Hippocampal formation (tissue), 2 donors: ENCODE measurements at regions not wholly inside any gene's neighbourhood (a gene's known extent, or its start where the extent isn't known, plus 50 kb on each side); places are given as distances from the start of the nearest gene placed in this dataset.
"Not testable (repeated sequence)": the region's sequence is repeated elsewhere in the genome, so short reads cannot be mapped to it uniquely, and the experiment has no call there.

Source experiments
- DNase-seq, 2 donors: peaks; one replicate each; lab custom pipeline; 2025; lab: John Stamatoyannopoulos, UW

DNA sequence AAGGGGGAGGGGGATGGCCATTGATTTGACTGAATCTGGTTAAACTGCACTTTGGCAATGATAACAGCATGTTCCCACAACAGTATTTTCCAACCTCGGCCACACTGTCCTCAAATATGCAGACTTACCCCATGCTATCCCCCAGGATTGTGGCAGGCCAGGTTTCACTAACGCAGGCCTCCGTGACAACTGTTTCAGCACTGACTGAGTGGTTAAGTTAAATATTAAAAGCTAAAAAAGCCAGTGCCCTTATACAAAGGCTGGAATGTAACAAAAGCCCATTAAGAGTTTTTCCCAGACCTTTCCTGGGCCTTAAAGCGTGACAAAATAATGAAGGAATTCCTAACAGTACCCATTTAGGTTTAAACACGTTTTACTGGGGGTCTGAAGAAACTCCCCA, 202.9 kb downstream of the USP25 start:
- no peak for DNase-seq

DNA sequence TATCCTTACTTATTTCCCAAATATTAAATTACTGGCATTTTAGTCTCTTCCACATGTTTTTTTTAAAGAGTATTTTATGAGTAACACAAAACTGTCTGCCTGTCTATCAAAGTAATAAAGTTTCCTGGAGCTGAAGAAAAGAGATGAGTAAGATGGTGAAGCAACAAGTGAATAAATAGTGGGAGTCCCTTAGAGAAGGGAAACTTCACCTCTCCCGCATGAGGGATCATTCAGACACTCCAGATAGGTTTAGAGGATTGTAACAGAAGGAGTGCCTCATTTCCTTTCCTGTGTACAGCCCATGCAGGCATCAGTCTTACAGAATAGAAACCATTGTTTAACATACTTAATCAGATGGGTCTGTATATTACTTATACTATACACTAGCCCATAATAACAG, 205.7 kb downstream of the USP25 start:
- no peak for DNase-seq

DNA sequence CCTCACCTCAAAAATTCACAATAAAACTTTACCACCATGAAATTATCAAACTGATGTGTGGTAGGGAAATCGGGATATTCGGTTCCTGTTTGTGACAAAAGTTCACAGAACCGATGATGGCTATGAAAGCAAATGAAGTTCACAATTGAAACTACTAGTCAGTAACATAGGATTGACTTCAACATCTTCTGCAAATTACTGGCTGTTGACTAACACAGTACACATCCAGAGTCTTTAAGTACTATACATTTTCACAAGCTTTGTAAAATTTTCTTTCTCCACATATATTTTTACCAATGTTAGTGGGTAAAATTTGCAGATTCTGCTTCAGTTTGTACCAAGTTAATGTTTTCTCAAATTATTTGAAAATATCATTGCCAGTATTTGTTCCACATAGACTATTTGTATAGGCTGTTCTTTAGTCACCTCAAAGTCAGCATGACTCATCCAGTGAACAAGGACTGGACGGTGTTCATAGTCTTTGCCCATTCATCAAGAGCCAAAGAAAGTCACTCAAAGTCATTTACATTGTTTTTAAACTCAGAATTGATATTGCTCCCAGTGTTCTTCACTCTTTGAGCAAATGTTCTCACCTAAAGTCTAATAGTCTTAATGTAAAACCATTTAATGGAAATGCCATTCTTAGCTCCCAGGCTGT, 213.4 kb downstream of the USP25 start:
- DNase-seq = no peak

DNA sequence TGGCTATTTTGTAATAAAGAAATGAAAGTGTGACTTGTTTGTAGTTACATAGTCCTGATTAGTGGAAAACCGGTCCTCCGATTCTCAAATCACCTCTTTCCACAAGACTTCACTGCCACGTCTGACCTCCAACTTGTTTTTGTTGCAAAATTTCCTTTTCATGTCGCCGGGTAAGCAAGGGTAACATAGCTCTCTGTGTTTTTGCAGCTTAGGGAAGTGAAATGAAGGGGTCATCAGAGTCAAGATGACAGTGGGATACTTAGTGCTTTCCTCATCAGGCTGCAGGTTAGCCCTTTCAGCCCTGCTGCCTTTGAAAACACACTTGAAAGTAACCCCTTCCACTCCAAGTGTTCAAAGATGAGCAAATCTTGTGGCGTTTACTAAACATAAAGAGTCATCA, 217.9 kb downstream of the USP25 start:
- DNase-seq = no peak

DNA sequence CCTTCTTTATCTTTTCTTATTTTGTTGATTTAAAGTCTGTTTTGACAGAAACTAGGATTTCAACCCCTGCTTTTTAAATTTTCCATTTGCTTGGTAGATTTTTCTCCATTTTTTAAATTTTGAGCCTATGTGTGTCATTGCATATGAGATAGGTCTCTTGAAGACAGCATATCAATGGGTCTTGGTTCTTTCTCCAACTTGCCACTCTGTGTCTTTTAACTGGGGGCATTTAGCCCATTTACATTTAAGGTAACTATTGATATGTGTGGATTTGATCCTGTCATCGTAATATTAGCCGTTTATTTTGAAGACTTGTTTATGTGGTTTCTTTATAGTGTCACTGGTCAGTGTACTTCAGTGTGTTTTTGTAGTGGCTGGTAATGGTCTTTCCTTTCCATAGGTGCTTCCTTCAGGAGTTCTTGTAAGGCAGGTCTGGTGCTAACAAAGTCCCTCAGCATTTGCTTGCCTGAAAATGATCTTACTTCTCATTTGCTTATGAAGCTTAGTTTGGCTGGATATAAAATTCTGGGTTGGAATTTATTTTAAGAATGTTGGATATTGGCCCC, 223.9 kb downstream of the USP25 start:
- no peak for DNase-seq

DNA sequence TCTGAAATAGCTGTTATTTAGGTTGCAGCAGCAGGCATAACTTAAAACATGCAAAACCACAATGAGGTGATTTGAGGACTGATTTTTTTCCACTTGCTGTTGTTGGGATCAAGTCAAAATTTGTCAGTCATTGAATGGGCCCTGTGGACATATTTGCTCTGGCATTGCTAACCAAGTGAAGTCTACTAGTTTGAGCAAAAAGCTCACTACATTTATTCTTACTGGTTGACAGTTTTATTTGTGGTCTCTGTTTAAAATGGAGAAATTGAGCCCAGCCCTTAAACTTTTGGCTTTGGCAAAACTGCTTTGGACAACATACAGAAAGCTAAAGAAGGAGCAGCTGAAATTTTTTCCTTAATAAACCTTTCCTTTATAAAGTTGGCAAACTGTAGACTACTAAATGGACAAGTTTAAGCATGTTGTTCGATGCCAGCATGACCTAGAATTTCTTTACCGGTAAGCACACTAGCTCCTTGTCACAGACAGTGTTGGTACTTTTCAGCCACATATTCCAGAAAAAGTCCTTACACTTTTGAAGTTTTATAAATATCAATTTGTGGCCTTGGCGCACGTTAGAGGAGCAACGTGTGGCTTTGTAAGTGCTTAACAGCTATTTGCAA, 234.6 kb downstream of the USP25 start:
- DNase-seq = no peak

DNA sequence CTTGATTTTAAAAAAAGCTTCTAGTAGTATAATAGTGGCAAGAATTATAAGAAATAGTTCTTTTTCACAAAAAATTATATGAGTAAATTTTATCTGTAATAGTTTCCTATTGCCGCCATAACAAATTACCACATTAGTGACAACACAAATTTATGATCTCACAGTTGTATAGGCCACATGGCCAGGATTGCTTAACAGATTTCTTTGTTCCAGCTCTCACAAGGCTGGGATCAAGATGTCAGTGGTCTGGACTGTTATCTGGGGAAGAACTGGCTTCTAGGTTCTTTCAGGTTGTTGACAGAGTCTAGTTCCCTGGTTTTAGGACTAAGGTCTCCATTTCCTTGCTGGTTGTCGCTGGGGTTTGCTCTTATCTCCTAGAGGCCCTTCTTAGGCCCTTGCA, 236.4 kb downstream of the USP25 start:
- no peak for DNase-seq

DNA sequence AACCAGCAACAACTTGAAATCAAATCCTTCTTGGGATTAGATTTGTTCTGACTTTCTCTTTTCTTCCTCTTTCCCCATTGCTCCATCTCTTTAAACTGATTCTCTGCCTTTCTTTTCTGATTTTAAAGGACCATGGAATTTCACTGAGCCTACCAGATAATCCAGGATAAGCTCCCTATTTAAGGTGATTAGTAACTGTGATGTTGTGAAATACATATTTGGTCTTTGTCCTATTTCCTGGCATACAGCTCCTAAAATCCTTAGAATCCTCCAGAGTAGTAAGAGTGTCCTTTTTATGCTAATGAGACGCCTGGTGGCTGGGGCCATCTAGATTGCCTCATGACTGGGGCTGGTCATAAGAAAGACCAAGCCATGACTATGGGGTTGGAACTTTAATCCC, 236.9 kb downstream of the USP25 start:
- DNase-seq = no peak

DNA sequence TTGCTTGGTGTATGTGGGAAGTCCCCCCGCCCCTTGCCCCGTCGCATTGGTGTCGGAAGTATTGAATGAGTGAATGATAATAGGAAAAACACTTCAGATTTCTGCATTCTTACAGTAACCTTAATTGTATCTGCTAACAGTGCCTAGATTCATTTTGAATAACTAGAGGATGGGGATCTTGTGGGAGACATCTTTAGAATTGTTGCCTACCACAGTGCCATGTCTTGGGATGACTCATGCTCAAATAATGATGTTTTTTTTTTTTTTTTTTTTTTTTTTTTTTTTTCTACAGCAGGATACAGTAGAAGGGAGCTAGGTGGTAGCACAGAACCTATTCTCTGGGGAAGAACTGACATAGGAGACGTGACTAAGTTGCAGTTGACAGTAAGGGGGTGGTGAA, 237.9 kb downstream of the USP25 start:
- no peak for DNase-seq

DNA sequence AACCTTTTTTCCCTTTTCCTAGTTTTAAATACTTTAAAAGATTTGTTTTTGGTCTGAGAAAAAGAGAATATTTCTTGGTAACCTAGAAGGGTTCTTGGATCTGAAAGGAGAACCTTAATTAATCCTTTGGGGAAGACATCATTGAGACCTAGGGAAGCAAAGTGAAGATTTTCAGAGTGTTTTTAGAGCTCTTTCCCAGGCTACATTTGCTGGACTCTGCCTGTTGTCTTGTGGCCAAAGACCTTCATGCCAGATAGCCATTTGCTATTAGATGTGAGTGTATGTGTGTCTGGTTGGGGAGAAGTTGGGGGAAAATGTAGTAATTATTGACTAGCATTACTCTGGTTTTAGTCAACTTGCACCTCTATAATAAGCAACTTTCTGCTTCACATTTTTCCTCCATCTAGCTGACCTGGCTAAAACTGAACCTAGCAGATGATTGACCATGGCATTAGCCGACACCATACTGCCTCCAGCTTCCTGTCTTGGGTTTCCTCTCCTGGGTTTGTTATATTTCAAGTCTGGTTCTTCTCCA, 239.1 kb downstream of the USP25 start:
- no peak for DNase-seq

DNA sequence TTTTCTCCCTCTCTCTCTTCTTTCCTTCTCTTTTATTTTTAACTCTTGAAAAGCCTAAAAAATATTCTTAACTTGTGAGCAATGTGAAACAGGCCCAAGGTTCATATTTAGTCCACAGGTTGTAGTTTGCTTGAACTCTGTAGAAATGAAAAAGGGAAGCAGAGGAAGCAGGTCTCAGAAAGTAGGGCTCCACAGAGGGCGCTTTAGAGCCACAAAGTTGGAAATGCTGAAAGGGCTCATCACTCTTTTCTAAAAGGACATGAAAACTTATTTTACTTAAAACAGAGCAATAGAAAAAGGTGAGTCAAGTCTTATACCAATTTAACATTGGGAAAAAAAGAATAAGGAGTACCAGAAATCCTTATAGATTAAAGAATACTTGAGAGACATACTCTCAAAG, 247.0 kb downstream of the USP25 start:
- DNase-seq = no peak

DNA sequence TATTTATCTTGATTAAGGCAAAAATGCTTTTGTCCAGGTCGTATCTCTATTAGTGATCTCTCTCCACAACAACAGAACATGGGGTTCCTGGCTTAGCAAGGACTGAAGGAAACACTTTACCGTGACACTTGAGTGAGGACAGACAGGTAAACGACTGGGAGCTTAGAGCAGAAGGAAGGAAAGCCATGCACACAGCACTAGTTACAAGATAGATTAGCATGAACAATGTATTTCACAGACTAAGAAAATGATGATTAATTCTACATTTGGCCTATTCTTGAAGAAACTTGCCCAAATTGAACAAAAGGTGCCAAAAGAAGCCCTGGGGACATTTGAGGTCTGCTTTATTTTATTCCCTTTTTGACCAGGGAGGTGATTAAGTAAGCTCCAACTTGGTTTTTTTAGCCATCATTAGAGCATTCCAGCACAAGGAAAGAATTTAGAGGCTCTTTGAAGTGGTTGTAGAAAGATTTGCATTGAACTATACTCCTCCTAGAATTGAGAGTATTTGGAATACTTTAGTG, 248.5 kb downstream of the USP25 start:
- DNase-seq = no peak

DNA sequence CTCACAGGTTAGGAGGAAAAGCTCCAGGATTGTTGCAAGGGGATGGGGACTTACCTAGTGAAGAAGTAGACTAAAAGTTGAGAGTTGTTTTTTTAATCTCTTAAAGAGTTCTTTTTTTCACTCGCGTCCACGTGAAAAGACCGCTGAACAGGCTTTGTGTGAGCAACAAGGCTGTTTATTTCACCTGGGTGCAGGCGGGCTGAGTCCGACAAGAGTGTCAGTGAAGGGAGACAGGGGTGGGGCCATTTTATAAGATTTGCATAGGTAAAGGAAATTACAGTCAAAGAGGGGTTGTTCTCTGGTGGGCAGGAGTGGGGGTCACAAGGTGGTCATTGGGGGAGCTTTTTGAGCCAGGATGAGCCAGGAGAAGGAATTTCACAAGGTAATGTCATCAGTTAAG, 249.7 kb downstream of the USP25 start:
- not testable (repeated sequence) for DNase-seq

DNA sequence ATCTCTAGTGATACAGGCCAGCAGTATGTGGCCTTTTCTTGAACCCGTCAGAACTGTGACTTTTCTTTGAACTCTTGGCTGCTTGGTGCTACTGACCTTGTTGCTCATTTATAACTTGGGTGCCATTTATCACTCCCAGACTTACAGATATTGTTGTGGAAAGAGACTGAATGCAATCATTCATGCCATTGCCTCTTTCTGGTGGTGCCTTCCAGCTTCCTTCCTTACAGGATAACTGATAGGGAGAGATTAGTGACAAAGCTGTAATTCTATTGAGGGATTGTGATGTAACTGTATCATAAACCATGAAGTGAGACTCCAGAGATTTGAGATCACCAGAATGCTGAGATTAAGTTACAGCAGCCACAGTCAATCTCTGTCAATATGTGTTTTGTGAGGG, 256.5 kb downstream of the USP25 start:
- no peak for DNase-seq

DNA sequence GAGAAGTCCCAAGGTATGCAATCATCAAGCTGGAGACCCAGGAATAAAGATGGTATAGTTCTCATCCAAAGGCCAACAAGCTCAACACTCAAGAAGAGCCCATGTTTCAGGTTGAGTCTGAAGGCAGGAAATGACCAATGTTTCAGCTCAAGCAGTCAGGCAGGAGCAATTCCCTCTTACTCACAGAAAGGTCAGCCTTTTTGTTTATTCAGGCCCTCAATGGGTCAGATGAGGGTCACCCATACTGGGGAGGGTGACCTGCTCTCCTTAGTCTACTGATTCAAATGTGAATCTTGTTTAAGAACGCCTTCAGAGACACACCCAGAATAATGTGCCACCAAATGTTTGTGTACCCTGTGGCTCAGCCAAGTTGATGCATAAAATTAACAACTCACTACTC, 262.4 kb downstream of the USP25 start:
- no peak for DNase-seq

DNA sequence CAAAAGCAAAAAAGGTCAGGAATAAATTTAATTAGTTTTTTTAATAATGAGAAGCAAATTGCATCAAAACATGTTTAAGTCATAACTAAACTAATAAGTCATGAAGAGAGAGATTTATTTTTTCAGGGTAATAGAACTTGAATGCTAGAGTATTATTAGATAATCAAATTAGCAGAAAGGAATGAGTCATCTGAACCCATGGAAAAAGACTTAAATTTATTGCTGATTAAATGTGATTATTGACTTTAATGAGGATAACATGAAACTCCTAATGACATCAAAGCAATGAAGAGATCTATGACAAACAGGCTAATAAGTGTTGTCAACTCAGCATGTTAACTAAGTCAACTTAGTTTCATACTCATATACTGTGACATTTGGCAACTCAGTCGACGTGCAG, 264.2 kb downstream of the USP25 start:
- DNase-seq = no peak

DNA sequence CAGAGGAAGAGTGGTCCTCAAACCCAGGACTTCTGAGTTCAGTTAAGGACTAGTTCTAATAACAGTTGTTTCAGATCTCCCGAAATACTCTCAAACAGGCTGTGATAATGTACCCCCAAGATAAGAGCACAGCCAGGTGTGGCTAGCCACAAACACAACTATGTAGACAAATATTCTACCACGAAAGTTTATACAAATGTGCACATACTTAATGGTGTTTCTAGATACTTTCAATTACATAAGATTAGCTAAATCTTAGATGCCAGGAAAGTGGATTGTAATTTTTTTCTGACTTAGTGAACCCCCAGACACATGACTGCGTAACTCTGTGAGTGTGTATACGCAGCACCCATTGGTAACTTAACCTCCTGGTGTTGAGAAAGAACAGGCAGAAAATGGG, 270.0 kb downstream of the USP25 start:
- DNase-seq = no peak

DNA sequence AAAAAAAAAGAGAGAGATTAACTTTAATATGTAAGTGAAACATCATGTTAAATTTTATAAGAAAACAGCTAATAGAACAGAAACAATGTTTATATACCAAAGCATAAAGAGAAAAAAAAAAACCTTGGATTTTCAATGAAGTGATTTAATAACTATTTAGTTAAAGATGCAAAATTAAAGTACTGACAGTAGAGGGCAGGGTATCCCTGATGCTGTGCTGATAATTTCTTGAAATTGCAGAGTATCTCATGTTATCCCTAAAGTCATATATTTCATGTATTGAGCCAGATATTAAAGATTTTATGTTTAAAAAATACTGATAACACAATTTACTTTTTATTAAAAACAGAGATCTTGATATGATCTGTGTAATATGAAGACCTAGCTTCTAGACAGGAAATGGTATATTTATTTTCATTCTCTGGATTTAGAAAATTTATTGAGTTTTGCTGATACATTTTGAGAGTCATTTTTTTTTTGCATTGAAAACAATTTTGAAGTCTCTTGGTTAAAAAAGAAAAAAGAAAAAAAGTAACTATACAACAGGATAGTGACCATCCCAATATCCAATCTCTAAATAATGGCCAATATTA, 273.2 kb downstream of the USP25 start:
- DNase-seq = peak in 1 of 2 donors; percentile 69

DNA sequence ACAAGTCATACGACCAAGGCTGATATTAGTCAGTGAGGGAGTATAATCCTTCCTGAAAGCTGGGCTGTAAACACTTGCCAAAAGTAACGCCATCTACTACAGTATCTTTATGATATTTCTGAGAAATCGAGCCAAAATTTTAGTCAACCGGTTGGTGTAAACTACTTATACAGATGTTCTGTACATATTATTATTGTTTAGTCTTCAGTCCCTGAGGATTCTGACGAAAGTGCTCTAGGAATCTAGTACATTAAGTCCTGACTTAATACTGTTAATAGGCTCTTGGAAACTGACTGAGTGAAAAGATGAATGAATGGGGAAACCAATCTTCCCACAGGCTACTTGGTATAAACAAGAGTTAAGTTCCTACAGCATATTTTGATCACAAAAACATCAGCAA, 274.3 kb downstream of the USP25 start:
- no peak for DNase-seq

DNA sequence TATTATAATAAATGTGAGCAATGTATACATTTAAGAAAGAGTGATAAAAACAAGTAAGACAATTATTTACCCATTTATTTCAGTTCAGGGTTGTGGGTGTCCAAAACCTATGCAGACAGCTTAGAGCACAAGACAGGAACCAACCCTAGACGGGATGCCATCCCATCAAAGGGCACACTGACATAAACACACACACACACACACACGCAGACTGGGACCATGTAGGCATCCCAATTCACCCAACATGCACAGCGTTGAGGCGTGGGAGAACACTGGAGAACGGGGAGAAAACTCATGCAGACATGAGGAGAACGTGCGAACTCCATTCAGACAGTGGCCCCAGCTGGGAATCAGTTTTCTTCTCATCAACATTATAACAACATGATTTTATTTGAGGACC, 274.7 kb downstream of the USP25 start:
- DNase-seq = no peak

DNA sequence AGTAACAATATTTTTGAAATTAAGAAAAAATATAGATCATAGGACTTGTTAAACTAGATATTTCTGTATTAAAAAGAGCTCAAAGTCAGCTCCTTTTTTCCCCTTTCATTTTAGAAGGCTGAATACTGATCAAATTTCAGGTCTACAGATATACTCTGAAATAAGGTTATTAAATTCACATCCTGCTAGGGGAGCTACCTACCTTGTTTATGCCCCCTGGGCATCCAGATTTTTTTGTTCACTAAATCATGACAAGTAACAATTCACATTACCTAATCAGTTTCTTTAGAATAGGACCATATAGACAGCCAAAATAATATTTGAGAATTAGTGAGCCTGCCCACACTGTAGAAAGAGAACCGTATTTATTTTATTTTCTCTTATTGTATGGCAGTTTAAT, 276.2 kb downstream of the USP25 start:
- no peak for DNase-seq

DNA sequence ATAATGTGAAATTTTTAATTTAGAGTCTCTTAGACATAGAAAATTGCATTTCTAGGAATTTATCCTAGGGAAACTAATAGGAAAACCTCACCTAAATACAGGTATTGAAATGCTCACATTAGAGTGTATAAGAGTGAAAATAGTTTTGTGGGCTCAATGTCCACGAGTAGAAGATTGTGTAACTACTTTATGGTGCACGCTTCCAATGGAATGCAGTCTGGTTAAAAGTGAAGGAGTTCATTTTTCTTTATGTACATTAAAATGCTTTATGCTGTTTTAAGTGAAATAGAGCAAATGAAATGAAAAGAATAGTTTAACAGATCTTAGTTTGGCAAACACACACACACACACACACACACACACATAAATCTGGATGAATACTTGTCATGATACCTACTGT, 278.2 kb downstream of the USP25 start:
- DNase-seq = no peak

DNA sequence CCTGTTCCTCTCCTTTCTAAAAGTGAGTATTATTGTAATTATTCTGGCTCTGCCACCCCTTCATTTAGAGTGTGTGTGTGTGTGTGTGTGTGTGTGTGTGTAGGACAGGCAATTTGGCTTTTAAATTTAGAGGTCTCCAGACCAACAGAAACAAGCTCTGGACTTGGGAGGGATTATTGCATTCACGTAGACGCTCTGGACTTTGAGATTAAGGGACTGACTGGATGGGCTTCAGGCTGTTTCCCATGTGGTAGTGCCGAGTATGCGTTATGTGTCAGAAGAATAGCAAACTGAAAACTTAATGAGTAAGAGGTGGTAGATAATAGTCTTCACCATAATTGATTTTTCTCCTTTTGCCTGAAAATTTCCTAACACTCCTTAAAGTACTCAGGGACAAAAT, 281.9 kb downstream of the USP25 start:
- no peak for DNase-seq
